GM21515 (cell line): ENCODE measurements at regions not wholly inside any gene's neighbourhood (a gene's known extent, or its start where the extent isn't known, plus 50 kb on each side); places are given as distances from the start of the nearest gene placed in this dataset.
"Not testable (repeated sequence)": the region's sequence is repeated elsewhere in the genome, so short reads cannot be mapped to it uniquely, and the experiment has no call there.

Experiments used
- ATAC-seq: cut with Tn5 transposase; IDR thresholded peaks from one replicate; pipeline ENCODE4 v1.9.1; 2021; ENCODE audit not compliant: unreplicated experiment

DNA sequence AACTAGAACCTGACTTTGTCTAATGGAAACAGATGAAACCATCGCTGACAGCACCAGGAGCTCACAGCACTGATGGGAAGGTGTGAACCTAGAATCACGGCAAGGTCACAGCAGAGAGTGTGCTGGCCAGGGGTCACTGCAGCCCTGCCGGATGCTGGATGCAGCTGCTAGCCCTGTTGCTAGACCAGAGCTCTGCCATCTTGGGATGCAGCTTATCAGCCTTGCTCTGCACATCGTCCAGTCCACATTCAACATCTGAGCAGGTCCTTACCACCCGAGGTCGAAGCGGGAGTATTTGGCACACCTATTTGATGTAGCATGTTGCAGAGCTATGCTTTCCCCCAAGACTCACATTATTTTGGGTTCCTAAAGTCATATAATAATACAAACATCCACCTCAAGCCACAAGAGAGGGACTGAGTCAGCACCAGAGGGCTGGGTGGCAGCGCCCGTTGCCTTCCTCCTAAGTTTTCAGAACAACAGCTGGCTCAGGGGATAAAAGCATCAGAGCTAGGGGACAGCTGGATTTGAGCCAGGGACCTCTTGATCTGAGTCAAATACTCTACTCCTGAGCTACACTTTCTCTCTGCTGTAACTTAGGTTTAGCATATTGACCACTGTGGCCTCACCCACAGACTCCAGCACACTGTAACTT lies 135.3 kb downstream of the ZNF467 start:
- ATAC-seq, result no peak

DNA sequence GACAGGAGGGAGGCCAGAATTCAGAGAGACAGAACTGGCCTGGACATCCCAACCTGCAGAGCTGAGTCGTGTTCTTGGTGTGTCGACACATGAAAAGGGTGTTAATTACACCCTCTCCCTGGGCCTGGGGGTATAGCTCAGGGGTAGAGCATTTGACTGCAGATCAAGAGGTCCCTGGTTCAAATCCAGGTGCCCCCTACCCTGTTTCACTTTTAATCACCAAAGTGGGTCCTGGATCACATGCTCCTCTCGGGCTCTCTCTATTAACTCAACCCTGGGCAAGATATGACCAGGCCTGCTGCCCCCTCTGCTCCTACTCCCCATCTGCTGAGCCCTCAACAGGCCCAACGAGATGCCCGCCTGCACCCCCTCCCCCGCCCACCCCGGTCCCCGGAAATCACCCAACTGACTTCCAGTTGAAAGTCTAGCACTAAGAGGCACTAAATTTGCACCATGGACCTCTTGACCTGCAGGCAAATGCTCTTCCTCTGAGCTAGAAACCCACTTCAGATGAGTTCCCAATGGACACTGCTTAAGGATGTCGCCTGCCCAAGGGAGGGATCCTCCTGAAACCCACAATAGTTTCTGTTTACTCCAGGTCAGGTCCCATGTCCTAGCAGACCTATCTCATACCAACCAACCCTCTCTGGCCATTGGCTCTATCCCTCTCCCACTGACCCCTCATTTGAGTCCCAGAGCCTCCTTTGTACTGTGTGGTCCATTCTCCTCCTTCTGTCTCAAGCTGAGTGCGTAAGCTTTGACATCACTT lies 137.6 kb downstream of the ZNF467 start:
- no peak for ATAC-seq

DNA sequence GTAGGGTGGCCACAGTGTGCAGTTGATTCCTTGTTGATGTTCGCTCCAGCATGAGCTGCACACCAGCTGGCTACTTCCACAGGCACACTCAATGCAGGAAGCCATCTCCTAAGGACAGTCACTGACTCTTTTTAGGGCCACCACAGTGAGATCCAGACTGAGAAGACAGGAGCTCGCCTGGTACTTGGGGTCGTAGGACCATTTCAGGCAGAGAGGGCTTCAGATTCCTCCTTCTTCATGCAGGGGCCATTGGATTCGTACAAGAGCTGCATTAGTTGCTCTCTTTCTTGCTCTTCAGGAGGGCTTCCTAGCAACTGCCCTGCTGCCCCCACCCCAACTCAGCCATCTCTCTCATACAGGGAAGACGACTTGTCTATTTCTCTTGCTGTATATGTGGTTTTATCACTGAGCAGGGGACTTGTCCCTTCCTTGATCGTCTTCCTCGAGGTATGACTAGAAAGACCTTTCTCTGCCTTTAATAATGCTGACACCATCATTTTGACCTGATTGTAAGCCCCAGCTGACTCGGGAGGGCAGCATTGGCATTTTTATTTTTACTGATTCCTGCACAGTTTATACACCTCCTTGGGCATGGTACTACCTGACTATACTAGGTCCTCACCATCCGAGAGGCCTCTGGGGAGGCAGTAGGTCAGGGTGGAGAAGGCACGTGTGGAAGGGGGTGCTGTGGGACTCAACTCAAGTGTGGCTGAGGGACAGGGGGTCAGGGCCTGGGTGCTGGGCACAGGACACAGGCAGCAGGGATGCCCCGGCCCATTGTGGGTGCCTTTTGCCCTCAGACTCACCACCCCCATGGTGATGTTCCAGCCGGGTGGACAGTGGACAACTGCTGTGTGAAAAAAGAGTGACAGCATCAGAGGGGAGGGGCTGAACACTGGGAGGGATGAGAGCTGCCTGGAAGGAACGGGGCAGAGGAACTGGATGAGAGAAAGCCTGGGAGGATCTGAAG lies 136.7 kb upstream of the ZNF746 start:
- no peak for ATAC-seq

DNA sequence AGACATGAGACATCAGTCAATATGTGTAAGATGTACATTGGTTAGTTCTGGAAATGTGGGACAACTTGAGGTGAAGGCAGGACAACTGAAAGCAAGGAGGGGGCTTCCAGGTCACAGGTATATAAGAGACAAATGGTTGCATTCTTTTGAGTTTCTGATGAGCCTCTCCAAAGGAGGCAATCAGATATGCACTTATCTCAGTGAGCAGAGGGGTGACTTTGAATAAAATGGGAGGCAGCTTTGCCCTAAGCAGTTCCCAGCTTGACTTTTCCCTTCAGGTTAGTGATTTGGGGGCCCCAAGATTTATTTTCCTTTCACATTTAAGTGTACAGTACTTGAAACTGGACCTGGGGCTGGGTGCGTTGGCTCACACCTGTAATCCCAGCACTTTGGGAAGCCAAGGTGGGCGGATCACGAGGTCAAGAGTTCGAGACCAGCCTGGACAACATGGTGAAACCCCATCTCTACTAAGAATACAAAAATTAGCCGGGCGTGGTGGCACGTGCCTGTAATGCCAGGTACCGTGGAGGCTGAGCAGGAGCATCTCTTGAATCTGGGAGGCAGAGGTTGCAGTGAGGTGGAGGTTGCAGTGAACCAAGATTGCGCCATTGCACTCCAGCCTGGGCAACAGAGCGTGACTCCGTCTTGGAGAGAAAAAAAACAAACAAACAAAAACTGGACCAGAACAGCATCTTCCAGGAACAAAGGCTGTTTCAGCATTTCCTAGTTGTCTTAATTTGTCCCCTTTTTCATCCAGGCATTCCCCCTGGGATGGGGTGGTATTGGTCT lies 130.9 kb upstream of the ZNF746 start:
- not testable (repeated sequence) for ATAC-seq

DNA sequence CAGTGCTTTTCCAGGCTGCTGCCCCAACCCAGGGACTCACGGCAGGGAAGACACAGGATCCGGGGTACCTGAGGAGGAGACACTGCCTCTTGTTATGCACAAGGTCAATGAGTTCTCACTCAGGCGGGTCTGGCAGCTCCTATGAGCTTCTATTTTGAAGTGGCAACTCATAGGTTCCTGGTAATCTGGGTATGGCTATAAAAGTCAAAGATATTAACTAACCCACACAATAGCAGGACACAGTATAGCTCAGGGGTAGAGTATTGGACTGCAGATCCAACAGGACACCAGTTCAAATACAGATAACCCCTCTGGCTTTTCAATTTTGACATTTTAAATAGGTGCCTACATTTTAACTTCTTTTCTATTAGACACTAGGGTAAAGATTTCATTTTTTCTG lies 130.3 kb upstream of the ZNF746 start:
- ATAC-seq, result no peak

DNA sequence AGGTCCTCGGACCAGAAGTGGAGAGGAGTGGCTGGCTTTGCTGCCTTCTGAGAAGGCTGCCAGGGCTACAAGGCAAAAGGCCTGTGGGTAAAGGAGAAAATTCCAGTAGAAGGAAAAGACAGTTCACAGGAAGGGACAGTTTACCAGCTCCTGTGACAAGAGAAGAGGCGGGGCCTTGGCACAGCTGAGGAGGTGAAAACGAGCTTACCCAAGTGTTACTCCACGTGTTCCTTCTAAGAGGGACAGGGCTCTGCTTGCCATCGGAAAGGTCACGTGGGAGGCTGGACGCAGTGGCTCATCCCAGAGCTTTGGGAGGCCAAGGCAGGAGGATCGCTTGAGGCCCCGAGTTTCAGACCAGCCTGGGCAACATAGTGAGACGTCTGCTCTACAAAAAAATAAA lies 129.4 kb upstream of the ZNF746 start:
- no peak for ATAC-seq

DNA sequence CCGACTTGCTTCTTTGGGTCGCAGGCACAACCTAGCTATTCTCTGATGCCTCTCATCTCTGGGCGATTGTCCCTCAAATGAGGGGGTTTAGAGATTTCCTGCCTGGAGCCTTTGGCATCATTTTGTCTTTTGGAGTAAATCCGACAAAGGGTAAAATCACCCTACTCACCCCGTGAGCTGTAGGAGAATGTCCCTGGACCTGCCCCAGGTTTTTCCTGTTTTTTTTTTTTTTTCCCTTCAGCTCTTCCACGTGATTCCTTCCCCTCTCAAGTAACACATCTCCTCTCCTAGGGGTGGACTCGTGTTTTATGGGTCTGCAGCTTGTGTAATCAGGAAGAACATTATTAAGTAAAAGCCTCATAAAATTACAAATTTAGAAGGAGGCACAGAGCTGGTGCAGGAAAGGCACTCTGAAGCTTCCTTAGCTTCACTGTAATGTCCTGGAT lies 128.4 kb upstream of the ZNF746 start:
- no peak for ATAC-seq

DNA sequence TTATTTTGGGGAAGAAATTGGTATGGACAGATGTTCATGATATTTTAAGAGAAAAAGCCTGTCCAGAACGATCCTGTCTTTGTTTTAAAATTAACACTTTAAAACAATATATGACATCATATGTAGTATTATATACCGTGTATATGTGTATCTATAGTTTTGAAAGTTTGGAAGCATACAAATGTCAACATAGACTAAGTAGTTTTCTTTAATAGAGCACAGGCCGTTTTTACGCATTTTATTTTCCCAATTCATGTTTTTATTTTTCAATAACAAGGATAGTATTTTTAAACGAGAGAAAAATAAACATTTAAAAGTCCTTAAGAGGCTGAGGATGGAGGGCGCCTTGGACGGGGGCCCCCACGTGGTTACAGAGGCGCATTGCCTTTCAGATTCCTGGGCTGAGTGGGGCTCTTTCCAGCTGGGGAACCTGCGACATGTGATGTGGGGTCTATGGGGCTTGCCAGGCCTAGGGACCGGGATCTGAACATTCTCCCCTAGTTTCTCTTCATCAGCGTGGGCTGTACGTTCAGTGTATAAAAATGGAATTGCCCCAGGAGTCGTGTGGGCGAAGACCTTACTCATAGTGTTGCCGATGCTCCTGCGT lies 127.8 kb upstream of the ZNF746 start:
- ATAC-seq, result no peak

DNA sequence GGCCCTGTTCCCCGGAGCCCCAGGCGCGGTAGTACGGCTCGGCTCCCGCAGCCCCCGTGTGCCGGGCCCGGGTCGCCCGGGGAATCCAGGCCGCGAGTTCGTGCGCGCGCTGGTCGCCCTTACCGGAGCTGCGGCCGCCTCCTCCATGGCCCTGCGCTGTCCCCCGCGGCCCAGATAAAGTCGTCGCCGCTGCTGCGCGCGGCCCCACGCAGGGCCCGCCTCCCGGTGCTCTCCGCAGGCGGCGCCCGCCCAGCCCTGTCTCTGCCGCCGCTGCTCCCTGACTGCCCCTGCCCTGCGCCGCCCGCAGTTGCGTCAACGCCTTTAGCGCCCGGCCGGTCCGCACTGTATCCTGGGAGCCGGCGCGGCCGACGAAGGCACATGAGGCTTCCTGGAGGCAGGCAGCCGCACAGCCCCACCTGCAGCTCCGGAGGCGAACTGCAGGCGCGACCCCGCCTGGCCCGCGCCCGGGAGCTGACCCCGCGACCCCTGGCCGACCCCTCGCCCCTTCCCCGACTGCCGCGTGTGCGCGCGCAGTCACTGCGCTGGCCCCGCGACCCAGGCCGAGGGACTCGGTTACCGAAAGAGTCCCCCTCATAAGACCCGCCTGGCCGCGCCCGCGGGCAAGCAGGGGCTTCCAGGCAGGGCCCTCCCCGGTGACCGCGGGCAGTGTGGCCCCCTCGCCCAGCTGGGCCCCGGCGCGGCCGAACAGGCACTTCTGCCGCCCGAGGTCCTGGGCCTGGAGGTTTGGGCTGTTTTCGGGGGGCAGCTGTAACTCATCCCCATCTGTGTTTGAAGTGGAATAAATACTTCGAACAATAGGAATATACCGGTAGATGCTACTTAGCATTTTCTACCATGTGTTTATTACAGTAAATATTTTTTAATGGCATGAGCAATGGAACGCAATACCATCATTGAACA lies 127.1 kb upstream of the ZNF746 start:
- peak; percentile 90 for ATAC-seq

DNA sequence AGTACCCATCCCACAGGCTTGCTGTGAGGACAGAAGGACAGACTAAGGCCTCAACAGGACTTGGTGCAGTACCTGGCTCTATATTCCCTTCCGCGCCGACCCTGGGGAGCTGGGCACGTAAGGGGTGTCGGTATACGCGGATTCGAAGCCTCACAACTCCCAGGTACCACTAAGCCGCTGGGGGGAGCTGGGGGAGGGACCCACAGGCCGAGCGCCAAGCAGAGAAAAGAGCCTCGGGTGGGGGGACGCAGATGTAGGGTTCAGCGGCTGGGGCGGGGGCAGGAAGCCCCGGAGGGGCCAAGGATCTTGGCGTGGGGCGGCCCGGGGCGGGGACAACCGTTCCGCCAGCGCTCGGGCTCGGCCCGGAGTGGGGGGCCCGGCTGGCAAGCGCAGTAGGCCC lies 126.4 kb upstream of the ZNF746 start:
- ATAC-seq, result peak; percentile 14

DNA sequence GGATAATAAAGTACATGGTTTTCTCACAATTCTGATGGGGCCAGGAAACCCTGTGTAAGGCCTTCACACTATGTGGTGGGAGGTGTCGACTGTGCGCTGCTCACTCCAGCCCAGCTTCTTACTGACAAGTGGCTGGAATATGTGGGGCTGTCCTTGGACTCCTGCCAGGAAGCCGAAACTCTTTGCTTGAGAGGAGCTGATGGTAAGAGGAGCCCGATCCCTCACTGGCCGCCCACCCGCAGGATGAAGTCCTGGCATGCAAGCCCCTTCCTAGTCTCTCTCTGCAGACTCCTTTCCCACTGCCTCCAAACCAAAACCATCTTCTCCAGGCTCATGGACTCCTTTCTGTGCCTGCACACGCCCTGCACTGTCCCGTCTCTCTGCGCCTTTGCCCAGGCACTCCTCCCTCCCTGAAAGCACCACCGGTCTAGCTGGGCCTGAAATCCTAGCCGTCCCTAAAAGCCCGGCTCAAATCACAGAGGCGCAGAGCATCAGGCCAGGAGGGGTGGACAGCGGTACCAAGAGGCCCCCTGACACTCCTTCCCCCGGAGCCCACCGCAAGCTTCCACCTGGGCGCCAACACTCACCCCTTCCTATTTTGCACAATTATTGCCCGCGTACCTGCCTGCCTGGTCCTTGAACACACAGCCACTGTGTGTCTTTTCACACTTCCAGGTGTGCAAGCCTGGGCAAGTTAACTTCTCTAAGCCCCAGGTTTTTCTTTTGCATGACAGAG lies 125.8 kb upstream of the ZNF746 start:
- not testable (repeated sequence) for ATAC-seq

DNA sequence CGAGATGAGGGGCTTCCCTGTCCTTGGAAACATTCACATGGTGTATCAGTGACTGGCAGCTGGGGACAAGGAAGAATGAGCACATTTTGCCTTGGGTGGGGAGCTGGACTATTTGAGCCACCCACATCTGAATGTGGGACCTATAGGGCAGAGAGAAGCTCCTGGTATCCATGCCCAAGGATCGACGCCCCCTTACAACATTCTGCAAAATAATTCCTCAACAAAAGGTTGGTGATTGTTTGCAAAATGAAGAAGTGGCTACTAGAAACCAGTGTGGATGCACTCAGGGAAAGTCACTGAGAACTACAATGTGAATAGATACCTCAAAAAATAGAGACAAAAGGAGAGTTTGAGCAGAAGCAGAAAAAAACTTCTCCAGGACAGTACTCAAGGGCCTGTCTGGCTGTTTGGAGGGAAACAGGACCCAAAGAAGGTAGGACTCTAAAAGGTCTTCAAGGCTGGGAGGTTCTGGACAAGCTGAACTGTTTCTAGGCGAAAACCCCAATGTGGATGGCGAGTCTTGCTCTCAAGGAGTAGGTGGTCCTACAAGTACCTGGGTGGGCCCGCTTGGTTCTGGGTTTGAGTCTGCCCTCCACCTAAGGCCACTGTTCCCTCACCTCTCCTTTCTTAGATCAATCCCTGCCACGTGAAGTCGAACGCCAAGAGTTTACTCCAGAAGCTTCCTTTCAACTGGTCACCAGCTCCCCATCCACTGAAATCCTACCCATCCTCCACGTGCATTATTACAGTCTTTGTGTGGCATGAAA lies 125.0 kb upstream of the ZNF746 start:
- no peak for ATAC-seq

DNA sequence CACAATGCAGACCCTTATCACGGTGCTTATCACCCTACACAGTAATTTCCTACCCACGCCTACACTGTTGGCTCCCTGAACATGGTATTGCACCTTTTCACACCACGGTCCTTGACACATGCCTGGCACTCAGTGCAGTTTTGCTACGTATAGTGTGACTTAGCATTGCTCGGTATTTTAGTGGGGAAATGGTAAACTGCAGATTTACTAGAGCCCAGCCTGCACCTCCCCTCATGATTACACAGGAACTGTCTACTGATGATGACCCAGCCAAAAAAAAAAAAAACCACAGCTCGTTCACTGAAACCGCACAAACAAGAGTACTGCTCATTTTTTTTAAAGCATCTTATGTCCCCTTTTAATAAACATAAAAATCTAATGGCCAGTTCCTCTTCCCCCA lies 124.2 kb upstream of the ZNF746 start:
- no peak for ATAC-seq

DNA sequence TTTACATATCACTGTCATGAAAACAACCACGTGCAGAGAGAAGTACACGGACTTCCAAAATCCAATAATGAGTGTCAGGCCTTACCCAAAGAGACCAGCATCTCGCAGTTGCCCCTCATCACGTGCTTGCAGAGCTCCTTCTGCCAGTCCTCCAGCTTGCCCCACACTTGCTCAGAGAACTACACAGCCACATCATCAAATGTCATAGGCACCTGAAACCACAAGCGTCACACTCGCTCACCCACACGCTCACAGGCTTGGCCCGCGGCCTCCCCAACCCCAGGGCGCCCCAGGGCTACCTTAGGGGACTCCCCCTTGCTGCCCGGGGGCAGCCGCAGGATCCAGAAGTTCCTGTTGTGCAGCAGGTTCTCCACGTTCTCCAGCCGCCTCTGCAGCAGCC lies 123.4 kb upstream of the ZNF746 start:
- peak; percentile 37 for ATAC-seq

DNA sequence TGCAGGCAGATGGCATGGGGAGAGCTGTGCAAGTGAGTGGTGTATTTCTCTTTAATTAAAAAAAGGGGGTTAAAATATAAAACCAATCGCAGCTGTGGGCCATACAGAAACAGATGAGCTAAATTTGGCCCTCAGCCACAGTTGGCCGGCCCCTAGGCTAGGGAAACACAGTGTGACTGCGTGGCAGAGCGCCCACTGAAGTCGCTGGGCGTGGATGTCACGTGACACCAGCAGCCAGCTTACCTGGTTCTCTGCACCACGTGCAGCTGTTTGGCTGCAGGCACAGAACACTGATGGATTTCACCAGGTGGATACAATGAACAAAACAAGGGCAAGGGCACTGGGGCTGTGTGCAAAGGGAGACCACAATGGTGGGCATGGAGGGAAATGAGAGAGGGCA lies 119.3 kb upstream of the ZNF746 start:
- ATAC-seq, result no peak

DNA sequence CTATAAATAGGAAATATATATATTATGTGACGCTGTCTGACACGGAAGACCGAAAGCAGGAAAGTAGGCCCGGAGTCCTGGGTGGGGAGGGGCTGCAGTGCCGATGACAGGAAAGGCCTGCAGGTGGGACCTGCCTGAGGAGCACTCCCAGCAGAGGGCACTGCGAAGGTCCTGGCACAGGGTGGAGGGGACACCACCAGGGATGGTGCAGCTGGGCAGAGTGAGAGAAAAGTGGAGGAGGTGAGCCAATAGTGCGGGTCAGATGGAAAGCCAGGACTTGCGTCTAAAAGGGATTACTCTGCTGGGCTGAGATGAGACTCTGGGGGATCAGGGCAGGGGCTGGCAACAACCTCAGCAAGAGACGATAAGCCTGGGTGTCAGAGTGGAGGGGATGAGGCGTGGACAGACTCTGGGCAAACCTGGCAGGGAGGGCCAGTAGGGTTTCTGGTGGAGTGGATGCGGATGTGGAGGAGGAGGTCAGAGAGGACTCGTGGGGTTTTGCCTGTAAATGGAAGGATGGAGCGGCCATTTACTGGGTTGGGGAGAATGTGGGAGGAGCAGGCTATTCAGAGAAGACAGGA lies 118.2 kb upstream of the ZNF746 start:
- no peak for ATAC-seq

DNA sequence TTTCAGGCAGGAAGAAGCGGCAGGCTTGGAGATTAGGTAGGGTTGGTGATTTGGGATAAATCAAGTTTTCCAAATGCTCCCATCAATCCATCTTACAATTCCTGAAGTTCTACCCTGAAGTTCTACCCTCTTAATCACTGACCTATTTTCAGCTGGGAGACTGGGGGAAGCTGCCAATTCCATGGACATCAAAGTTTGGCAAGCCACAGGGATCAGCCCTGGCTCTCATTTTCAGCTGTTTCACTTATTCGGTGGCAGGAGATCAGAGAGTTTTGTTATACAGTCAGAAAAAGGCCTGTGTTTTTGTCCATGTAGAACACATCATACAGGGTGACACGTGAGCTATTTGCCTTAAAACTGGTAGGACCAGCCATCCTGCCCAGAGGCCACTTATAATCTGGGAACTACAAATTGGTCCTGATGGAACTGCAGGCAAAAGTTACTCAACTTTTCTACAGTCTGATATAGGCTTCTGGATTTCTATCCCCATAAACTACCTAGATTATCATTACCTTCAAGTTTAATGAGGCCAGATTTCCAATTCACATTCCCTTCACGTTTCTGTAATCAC lies 112.9 kb upstream of the ZNF746 start:
- no peak for ATAC-seq
